HepG2 (cell line): ENCODE measurements at regions not wholly inside any gene's neighbourhood (a gene's known extent, or its start where the extent isn't known, plus 50 kb on each side); places are given as distances from the start of the nearest gene placed in this dataset.

Experiments
- ATAC-seq: fragments of 200-7000 bp; cut with Tn5 transposase; 3 replicates; pipeline ENCODE4 v1.9.1; 2020; ENCODE audit warnings: mild to moderate bottlenecking, moderate library complexity
- BruUV-seq: library from RNA; stranded (reverse); fragments of 400-500 nt; replicated peaks from 2 replicates; lab custom pipeline; 2021; lab: Mats Ljungman, UMichigan
- CTCF ChIA-PET: fragments of 300-600 bp; formaldehyde crosslinking; extraction: SDS; loops from one replicate; lab custom pipeline; 2021; ENCODE audit warnings: low total read pairs, inconsistent platforms, low intra/inter-chr PET ratio; lab: Yijun Ruan, JAX
- POLR2A ChIA-PET: fragments of 350-600 bp; sonication (Branson Sonifier 250); formaldehyde crosslinking; loops from one replicate; lab custom pipeline; 2020; ENCODE audit warnings: antibody characterized with exemption, inconsistent platforms; lab: Yijun Ruan, JAX
- DNase-seq: peaks from one replicate; pipeline ENCODE4 v3.0.0-alpha.2; 2015; ENCODE audit warnings: low spot score
- FAIRE-seq: peaks from 3 replicates; lab custom pipeline; 2011; peaks lifted over from hg19 to GRCh38; lab: Jason Lieb, UNC
- H2AFZ ChIP-seq: one replicate; pipeline ENCODE4 v1.6.1; 2011; ENCODE audit warnings: low read length, inconsistent platforms
- H3K27ac ChIP-seq: fragments of 300-600 bp; 3 replicates; pipeline ENCODE4 v1.8.0; 2011; ENCODE audit warnings: mixed run types, mild to moderate bottlenecking, mixed read lengths, low read length, inconsistent platforms; ENCODE audit not compliant: insufficient read depth; ENCODE audit errors: extremely low read length
- H3K27me3 ChIP-seq, 2 experiments: fragments of 200-600 bp in 1 of 2; 2 replicates in 1 of 2; 3 replicates in 1 of 2; pipeline versions ENCODE4 v1.6.0 to v1.8.0; 2011; ENCODE audit warnings: low read length in 2 of 2, mild to moderate bottlenecking in 2 of 2, moderate library complexity in 2 of 2, inconsistent platforms in 1 of 2; ENCODE audit not compliant: insufficient read depth in 2 of 2, control insufficient read depth in 1 of 2
- H3K36me3 ChIP-seq, 2 experiments: fragments of 200-600 bp in 1 of 2; replicated peaks in 1 of 2; 2 replicates in 1 of 2; 3 replicates in 1 of 2; pipeline versions ENCODE4 v1.5.1 to v1.8.0; 2011; ENCODE audit warnings: low read length in 2 of 2, inconsistent platforms in 1 of 2; ENCODE audit not compliant: insufficient read depth in 2 of 2, control insufficient read depth in 1 of 2
- H3K4me1 ChIP-seq: 2 replicates; pipeline ENCODE4 v1.5.1; 2012; ENCODE audit warnings: low read length, inconsistent platforms; ENCODE audit not compliant: insufficient read depth
- H3K4me2 ChIP-seq: 2 replicates; pipeline ENCODE4 v1.6.0; 2011; ENCODE audit warnings: low read depth, low read length, inconsistent platforms
- H3K4me3 ChIP-seq, 3 experiments: fragments of 200-600 bp in 1 of 3; sonication (generic), shearing (Covaris generic) in 1 of 3; replicated peaks in 1 of 3; 2 replicates each; pipeline ENCODE4 v1.5.1; 2011 to 2016; ENCODE audit warnings: low read length in 3 of 3, inconsistent platforms in 2 of 3, low read depth in 2 of 3, mild to moderate bottlenecking in 2 of 3, control low read depth in 1 of 3, mixed read lengths in 1 of 3; ENCODE audit not compliant: insufficient read depth in 1 of 3
- H3K79me2 ChIP-seq: one replicate; pipeline ENCODE4 v1.6.1; 2011; ENCODE audit warnings: low read length, inconsistent platforms; ENCODE audit not compliant: insufficient read depth
- H3K9ac ChIP-seq: 2 replicates; pipeline ENCODE4 v1.6.0; 2011; ENCODE audit warnings: mild to moderate bottlenecking, low read depth, low read length, inconsistent platforms; ENCODE audit not compliant: insufficient read depth
- H3K9me3 ChIP-seq: 2 replicates; pipeline ENCODE4 v1.5.1; 2012; ENCODE audit warnings: mild to moderate bottlenecking, low read length
- H4K20me1 ChIP-seq: 2 replicates; pipeline ENCODE4 v1.6.0; 2011; ENCODE audit warnings: inconsistent platforms, mild to moderate bottlenecking, low read length, moderate library complexity; ENCODE audit not compliant: insufficient read depth
- BHLHE40 ChIP-seq: IDR thresholded peaks from 2 replicates; pipeline ENCODE4 v1.6.1; 2011; ENCODE audit warnings: low read length, improper control_type of control experiment
- CREB1 ChIP-seq, 2 experiments: fragments of 450-650 bp in 1 of 2; IDR thresholded peaks; 2 replicates each; pipeline ENCODE4 v1.6.1; 2016 to 2017; ENCODE audit warnings: control low read depth in 1 of 2, mild to moderate bottlenecking in 1 of 2, missing compliant biosample characterization in 1 of 2, missing genetic modification characterization in 1 of 2
- FIP1L1 ChIP-seq: fragments of 200-400 bp; formaldehyde crosslinking; IDR thresholded peaks from 2 replicates; pipeline ENCODE4 v1.6.1; 2018; ENCODE audit warnings: low read depth, mild to moderate bottlenecking, low read length, moderate library complexity, borderline replicate concordance; ENCODE audit not compliant: insufficient read depth
- HNRNPL ChIP-seq: fragments of 200-400 bp; formaldehyde crosslinking; IDR thresholded peaks from 2 replicates; pipeline ENCODE4 v1.6.1; 2017; ENCODE audit warnings: mild to moderate bottlenecking, low read depth, low read length
- HOXA7 ChIP-seq: sonication (generic); formaldehyde crosslinking; IDR thresholded peaks from 2 replicates; pipeline ENCODE4 v1.8.1; 2022; ENCODE audit warnings: mild to moderate bottlenecking, missing genetic modification reagents, moderate library complexity
- POLR2AphosphoS2 ChIP-seq: IDR thresholded peaks from 2 replicates; pipeline ENCODE4 v1.6.1; 2011; ENCODE audit warnings: low read depth, low read length, improper control_type of control experiment
- WGBS: methylation state at CpG from one replicate; pipeline ENCODE4 v1.1.6; 2017; ENCODE audit warnings: low lambda C conversion rate; 5-methylcytosine and 5-hydroxymethylcytosine counted together
- in situ Hi-C: cut with HindIII; loops from 2 replicates; pipeline ENCODE4 v1.10.0; 2017; ENCODE audit warnings: low pct_unique_long_range_greater_than_20kb; ENCODE audit not compliant: extremely low pct_ligation_motif_present
- intact Hi-C: fragments of 100-400 bp; cut with micrococcal nuclease; formaldehyde crosslinking; loops from one replicate; pipeline ENCODE4 v1.10.0; 2022; ENCODE audit not compliant: unreplicated experiment
- TF ChIP-seq, protein P1 (sequence below): sonication (generic); formaldehyde crosslinking; IDR thresholded peaks from 2 replicates; pipeline ENCODE4 v1.5.1; 2020; ENCODE audit warnings: mild to moderate bottlenecking, missing genetic modification reagents, borderline replicate concordance

DNA sequence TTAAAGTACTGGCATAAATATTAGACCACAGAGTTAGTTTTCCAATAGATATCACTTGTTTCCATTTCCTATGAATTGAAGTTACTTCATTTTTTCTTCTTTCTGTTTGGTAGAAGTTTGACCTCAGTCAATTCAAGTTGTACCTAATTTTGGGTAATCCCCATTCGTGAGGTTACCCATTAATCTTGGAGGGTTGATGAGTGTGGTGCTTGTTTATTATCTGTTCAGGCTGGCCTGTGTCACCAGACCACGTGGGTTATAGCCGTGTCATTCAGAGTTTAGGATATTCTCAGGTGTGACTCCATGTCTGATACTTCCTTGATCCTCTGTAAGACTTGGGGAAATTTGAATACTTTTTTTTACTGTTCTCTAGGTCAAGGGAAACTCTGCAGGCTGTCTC lies 133.9 kb upstream of the TPK1 start (continued):
- TF ChIP-seq POLR2AphosphoS2 (no peak), HOXA7 (CRISPR knock-in tag) (no peak), HNRNPL (no peak), FIP1L1 (no peak)

DNA sequence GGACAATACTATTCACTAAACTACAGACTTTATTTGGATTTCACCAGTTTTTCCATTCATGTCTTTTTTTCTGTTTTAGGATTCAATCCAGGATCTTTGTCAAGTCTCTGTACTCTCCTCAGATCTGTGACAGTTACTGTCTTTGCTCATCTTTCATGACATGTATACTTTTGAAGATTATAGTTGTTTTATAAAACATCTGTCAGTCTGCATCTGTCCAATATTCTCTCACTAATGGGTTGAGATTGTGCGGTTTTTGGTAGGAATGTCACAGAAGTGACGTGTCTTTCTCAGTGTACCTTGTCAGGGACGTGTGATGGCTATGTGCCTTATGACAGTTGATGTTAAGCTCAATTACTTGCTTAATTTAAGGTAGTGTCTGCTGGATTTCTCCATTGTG lies 124.9 kb upstream of the TPK1 start:
- DNase-seq, result no peak
- Histone ChIP-seq H3K36me3 (no peaks in the 10 kb centered on the region), H3K4me2 (no peak overlapping the region), H3K4me3 (no peak overlapping the region)
- POLR2A ChIA-PET, result no interaction called here
- TF ChIP-seq, protein P1, sequence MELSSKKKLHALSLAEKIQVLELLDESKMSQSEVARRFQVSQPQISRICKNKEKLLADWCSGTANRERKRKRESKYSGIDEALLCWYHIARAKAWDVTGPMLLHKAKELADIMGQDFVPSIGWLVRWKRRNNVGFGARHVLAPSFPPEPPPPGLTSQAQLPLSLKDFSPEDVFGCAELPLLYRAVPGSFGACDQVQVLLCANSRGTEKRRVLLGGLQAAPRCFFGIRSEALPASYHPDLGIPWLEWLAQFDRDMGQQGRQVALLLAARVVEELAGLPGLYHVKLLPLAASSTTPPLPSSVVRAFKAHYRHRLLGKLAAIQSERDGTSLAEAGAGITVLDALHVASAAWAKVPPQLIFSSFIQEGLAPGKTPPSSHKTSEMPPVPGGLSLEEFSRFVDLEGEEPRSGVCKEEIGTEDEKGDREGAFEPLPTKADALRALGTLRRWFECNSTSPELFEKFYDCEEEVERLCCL, result no peak
- TF ChIP-seq BHLHE40 (no peak), CREB1 (IDR thresholded peaks at IDR 0.05) (peak; percentile 46; the same call in 1 of the 2 replicates), CREB1 (CRISPR knock-in tag; IDR thresholded peaks at IDR 0.05) (no peak)
- TF ChIP-seq, all 625 proteins: peak for 1
- intact Hi-C loops, result no loop called here
- 0% methylated on average over 3 of the region's 3 CpGs for WGBS
- Histone ChIP-seq H3K9ac (no peak overlapping the region), H3K4me1 (no peaks in the 10 kb centered on the region), H3K79me2 (no peaks in the 10 kb centered on the region), H3K27ac (no peak overlapping the region), H2AFZ (no peak overlapping the region), H3K9me3 (peaks cover 73% of the 10 kb centered on the region), H4K20me1 (no peaks in the 10 kb centered on the region), H3K27me3 (no peaks in the 10 kb centered on the region)
- in situ Hi-C loops, result no loop called here
- ATAC-seq (no peak), FAIRE-seq (no peak)
- BruUV-seq, result no TSS peak
- CTCF ChIA-PET, result no interaction called here
